H1 (cell line): ENCODE measurements at regions not wholly inside any gene's neighbourhood (a gene's known extent, or its start where the extent isn't known, plus 50 kb on each side); places are given as distances from the start of the nearest gene placed in this dataset.

Experiments used
- CTCF ChIA-PET: fragments of 300-600 bp; sonication (Branson Sonifier 250); formaldehyde crosslinking; loops from one replicate; lab custom pipeline; 2021; ENCODE audit not compliant: partially characterized antibody; lab: Charles Lee
- POLR2A ChIA-PET: fragments of 300-600 bp; sonication (Branson Sonifier 250); formaldehyde crosslinking; loops from one replicate; lab custom pipeline; 2021; ENCODE audit warnings: inconsistent platforms; ENCODE audit not compliant: partially characterized antibody; lab: Charles Lee
- DNase-seq, 2 experiments: peaks; one replicate each; pipeline versions ENCODE4 v3.0.0 to v3.0.0-alpha.2; 2010 to 2022; ENCODE audit warnings: low spot score in 2 of 2, low read depth in 1 of 2, mixed read lengths in 1 of 2
- FAIRE-seq: peaks from 2 replicates; lab custom pipeline; 2011; peaks lifted over from hg19 to GRCh38; lab: Jason Lieb, UNC
- H2AFZ ChIP-seq: 2 replicates; pipeline ENCODE4 v1.8.1; 2012; ENCODE audit warnings: low read length, inconsistent platforms
- H2AK5ac ChIP-seq: 2 replicates; pipeline ENCODE4 v1.6.1; 2013; ENCODE audit warnings: low read depth, low read length
- H2BK120ac ChIP-seq: replicated peaks from 2 replicates; pipeline ENCODE3; 2013; ENCODE audit warnings: low read depth, low read length, inconsistent platforms
- H2BK12ac ChIP-seq: 2 replicates; pipeline ENCODE4 v1.6.1; 2013; ENCODE audit warnings: low read depth, low read length
- H2BK15ac ChIP-seq: 2 replicates; pipeline ENCODE4 v1.6.1; 2013; ENCODE audit warnings: low read length
- H2BK20ac ChIP-seq: 2 replicates; pipeline ENCODE4 v1.6.1; 2013; ENCODE audit warnings: low read length
- H2BK5ac ChIP-seq: 2 replicates; pipeline ENCODE4 v1.6.1; 2013; ENCODE audit warnings: low read depth, low read length
- H3K14ac ChIP-seq: 2 replicates; pipeline ENCODE4 v1.6.1; 2013; ENCODE audit warnings: inconsistent platforms; ENCODE audit not compliant: insufficient read length
- H3K18ac ChIP-seq: 2 replicates; pipeline ENCODE4 v1.6.1; 2013; ENCODE audit warnings: low read length; ENCODE audit errors: extremely low read depth
- H3K23ac ChIP-seq: 2 replicates; pipeline ENCODE4 v1.6.1; 2013; ENCODE audit warnings: inconsistent platforms; ENCODE audit not compliant: insufficient read length
- H3K23me2 ChIP-seq: 2 replicates; pipeline ENCODE4 v1.6.1; 2013; ENCODE audit warnings: low read depth, low read length
- H3K27ac ChIP-seq: 2 replicates; pipeline ENCODE4 v1.6.1; 2011; ENCODE audit warnings: low read depth, low read length, inconsistent platforms
- H3K27me3 ChIP-seq, 4 experiments: replicated peaks in 1 of 4; 1 replicate in 1 of 4; 2 replicates in 3 of 4; pipeline versions ENCODE4 v1.6.1 to v1.8.1; 2011 to 2013; ENCODE audit warnings: low read length in 3 of 4, mild to moderate bottlenecking in 3 of 4, inconsistent platforms in 2 of 4, mixed read lengths in 2 of 4, moderate library complexity in 1 of 4; ENCODE audit not compliant: control insufficient read depth in 3 of 4, insufficient read depth in 3 of 4; ENCODE audit errors: extremely low read depth in 1 of 4
- H3K36me3 ChIP-seq, 4 experiments: 2 replicates each; pipeline versions ENCODE4 v1.6.1 to v1.8.1; 2011 to 2013; ENCODE audit warnings: mild to moderate bottlenecking in 4 of 4, low read length in 3 of 4, moderate library complexity in 2 of 4, control low read depth in 1 of 4, inconsistent platforms in 1 of 4; ENCODE audit not compliant: insufficient read depth in 4 of 4, control insufficient read depth in 2 of 4
- H3K4ac ChIP-seq: replicated peaks from 2 replicates; pipeline ENCODE3; 2013; ENCODE audit warnings: low read length, low read depth, mixed read lengths, inconsistent platforms; ENCODE audit not compliant: insufficient read length
- H3K4me1 ChIP-seq, 4 experiments: replicated peaks in 1 of 4; 1 replicate in 1 of 4; 2 replicates in 3 of 4; pipeline versions ENCODE4 v1.6.1 to v1.8.1; 2011 to 2013; ENCODE audit warnings: low read length in 3 of 4, inconsistent platforms in 2 of 4, mixed read lengths in 1 of 4; ENCODE audit not compliant: insufficient read depth in 4 of 4, control insufficient read depth in 3 of 4
- H3K4me2 ChIP-seq, 2 experiments: 2 replicates each; pipeline versions ENCODE4 v1.6.1 to v1.8.1; 2011 to 2013; ENCODE audit warnings: low read depth in 2 of 2, low read length in 2 of 2, control low read depth in 1 of 2, inconsistent platforms in 1 of 2, mild to moderate bottlenecking in 1 of 2; ENCODE audit not compliant: insufficient read depth in 1 of 2
- H3K4me3 ChIP-seq, 4 experiments: fragments of 200-600, 300-600 bp in 1 of 4; sonication (generic), shearing (Covaris generic), sonication (Bioruptor Twin) in 1 of 4; 2 replicates each; pipeline versions ENCODE4 v1.5.1 to v1.8.1; 2011 to 2016; ENCODE audit warnings: low read length in 4 of 4, low read depth in 3 of 4, control low read depth in 2 of 4, inconsistent platforms in 2 of 4, mild to moderate bottlenecking in 2 of 4, mixed read lengths in 1 of 4, moderate library complexity in 1 of 4; ENCODE audit not compliant: insufficient read depth in 2 of 4; ENCODE audit errors: extremely low read depth in 1 of 4
- H3K56ac ChIP-seq: replicated peaks from 2 replicates; pipeline ENCODE3; 2013; ENCODE audit warnings: low read depth, mild to moderate bottlenecking, mixed read lengths, low read length, inconsistent platforms; ENCODE audit not compliant: insufficient read length
- H3K79me1 ChIP-seq: 2 replicates; pipeline ENCODE4 v1.6.1; 2013; ENCODE audit warnings: low read depth, low read length, control low read depth
- H3K79me2 ChIP-seq, 2 experiments: 2 replicates each; pipeline versions ENCODE4 v1.6.1 to v1.8.1; 2012 to 2013; ENCODE audit warnings: low read length in 2 of 2, mild to moderate bottlenecking in 2 of 2, inconsistent platforms in 1 of 2; ENCODE audit not compliant: insufficient read depth in 2 of 2, control insufficient read depth in 1 of 2
- H3K9ac ChIP-seq, 4 experiments: replicated peaks in 1 of 4; 1 replicate in 1 of 4; 2 replicates in 3 of 4; pipeline versions ENCODE4 v1.6.1 to v1.8.1; 2011 to 2013; ENCODE audit warnings: low read depth in 3 of 4, low read length in 3 of 4, control low read depth in 2 of 4, mild to moderate bottlenecking in 2 of 4, moderate library complexity in 2 of 4, inconsistent platforms in 1 of 4; ENCODE audit errors: extremely low read depth in 1 of 4
- H3K9me3 ChIP-seq, 2 experiments: 2 replicates each; pipeline versions ENCODE4 v1.6.1 to v1.8.1; 2012 to 2013; ENCODE audit warnings: mild to moderate bottlenecking in 2 of 2, moderate library complexity in 2 of 2, control low read depth in 1 of 2, inconsistent platforms in 1 of 2, low read depth in 1 of 2, low read length in 1 of 2, mixed read lengths in 1 of 2; ENCODE audit not compliant: insufficient read depth in 2 of 2
- H4K20me1 ChIP-seq, 2 experiments: replicated peaks in 1 of 2; 2 replicates each; pipeline versions ENCODE3 to v1.8.1; 2011 to 2013; ENCODE audit warnings: inconsistent platforms in 2 of 2, low read length in 2 of 2, mild to moderate bottlenecking in 1 of 2; ENCODE audit not compliant: insufficient read depth in 2 of 2, control insufficient read depth in 1 of 2
- H4K5ac ChIP-seq: 2 replicates; pipeline ENCODE4 v1.6.1; 2013; ENCODE audit warnings: low read length, low read depth, mixed read lengths, inconsistent platforms; ENCODE audit not compliant: insufficient read length
- H4K8ac ChIP-seq: 2 replicates; pipeline ENCODE4 v1.8.0; 2013; ENCODE audit warnings: mild to moderate bottlenecking, moderate library complexity, low read length, inconsistent platforms; ENCODE audit not compliant: insufficient read depth; ENCODE audit errors: extremely low read depth
- H4K91ac ChIP-seq: replicated peaks from 2 replicates; pipeline ENCODE3; 2013; ENCODE audit warnings: low read length, mixed read lengths, inconsistent platforms; ENCODE audit not compliant: insufficient read length
- SIN3A ChIP-seq, 2 experiments: IDR thresholded peaks in 1 of 2; conservative IDR thresholded peaks in 1 of 2; 2 replicates each; pipeline ENCODE4 v1.6.1; 2011 to 2012; ENCODE audit warnings: low read length in 2 of 2, improper control_type of control experiment in 1 of 2, low read depth in 1 of 2, mild to moderate bottlenecking in 1 of 2
- SP1 ChIP-seq: IDR thresholded peaks from 2 replicates; pipeline ENCODE4 v1.6.1; 2011; ENCODE audit warnings: low read depth, low read length
- TEAD4 ChIP-seq: IDR thresholded peaks from 2 replicates; pipeline ENCODE4 v1.6.1; 2012; ENCODE audit warnings: low read depth, low read length, inconsistent platforms, mixed read lengths
- YY1 ChIP-seq: IDR thresholded peaks from 2 replicates; pipeline ENCODE4 v1.6.1; 2011; ENCODE audit warnings: low read depth, mild to moderate bottlenecking, low read length
- WGBS, 2 experiments: shearing (Covaris generic) in 1 of 2; methylation state at CpG; one replicate each; pipeline versions ENCODE4 v1.1.6 to v1.1.7; 2013 to 2015; ENCODE audit warnings: low lambda C conversion rate in 2 of 2, mixed read lengths in 2 of 2, inconsistent platforms in 1 of 2, low coverage in 1 of 2, missing lambda C conversion rate in 1 of 2; ENCODE audit not compliant: insufficient replicate concordance in 2 of 2, insufficient coverage in 1 of 2, insufficient read length in 1 of 2; ENCODE audit errors: extremely low coverage in 1 of 2, missing lambda C conversion rate in 1 of 2; 5-methylcytosine and 5-hydroxymethylcytosine counted together

GRCh38 chr4:84286048-84286447 lies 213.0 kb downstream of the NKX6-1 start:
- POLR2A ChIA-PET = interaction anchor here (0.9 to 2.2 kb wide), 2 partner anchors 12 to 13 kb away, joined by 4 to 6 read pairs; no protein-coding TSS in a partner anchor
- no peak overlapping the region for H3K4me3 ChIP-seq
- no peak overlapping the region for H2AFZ ChIP-seq
- H3K14ac ChIP-seq = no peak overlapping the region
- H4K91ac ChIP-seq = no peak overlapping the region
- no peak overlapping the region for H2AK5ac ChIP-seq
- H3K9ac ChIP-seq = no peak overlapping the region
- peak in 1 of 2 experiments; percentile 47 for DNase-seq
- H2BK12ac ChIP-seq = 0 out of 2 replicates have a peak overlapping the region, but pooled peaks have one; percentile 87
- H3K4me2 ChIP-seq = peak overlapping the region in 1 of 2 experiments; percentile 13; a peak in 1 of 4 replicates
- no peak overlapping the region for H3K4ac ChIP-seq
- no peaks in the 10 kb centered on the region for H3K9me3 ChIP-seq
- H2BK15ac ChIP-seq = no peak overlapping the region
- TF ChIP-seq SIN3A (conservative IDR thresholded peaks at IDR 0.05 in 1 of 2, IDR thresholded peaks at IDR 0.05 in 1 of 2; ENCODE audit: low read depth in 1 of 2, low read length in 2 of 2) (no peak), YY1 (peak; percentile 28; the same call in 1 of the 2 replicates), SP1 (peak; percentile 66; the same call in 1 of the 2 replicates), TEAD4 (peak; percentile 75; the same call in 1 of the 2 replicates)
- TF ChIP-seq, all 59 proteins: peak for 3
- Histone ChIP-seq H3K79me2 (no peaks in the 10 kb centered on the region), H4K8ac (no peak overlapping the region), H3K36me3 (no peaks in the 10 kb centered on the region), H3K23me2 (no peaks in the 10 kb centered on the region), H3K23ac (no peak overlapping the region), H3K27me3 (no peaks in the 10 kb centered on the region), H3K79me1 (no peaks in the 10 kb centered on the region), H2BK5ac (0 out of 2 replicates have a peak overlapping the region, but pooled peaks have one; percentile 75), H4K20me1 (no peaks in the 10 kb centered on the region), H3K56ac (no peak overlapping the region), H2BK20ac (no peak overlapping the region), H3K18ac (no peak overlapping the region), H3K27ac (no peak overlapping the region), H3K4me1 (peaks cover 0 to 6% (median 0%) of the 10 kb centered on the region in 4 experiments; a peak in 1 of 7 replicates), H2BK120ac (no peak overlapping the region), H4K5ac (no peak overlapping the region)
- WGBS, 2 experiments = 87% methylated on average over 5 of the region's 5 CpGs; no CpG with 5 or more reads in 1 of the 2 experiments
- no peak for FAIRE-seq
- CTCF ChIA-PET = interaction anchor here (1.0 to 1.1 kb wide), 3 partner anchors 9 to 219 kb away, joined by 3 to 4 read pairs (median 3); no protein-coding TSS in a partner anchor
